ENCODE measurements at regions not wholly inside any gene's neighbourhood (a gene's known extent, or its start where the extent isn't known, plus 50 kb on each side); places are given as distances from the start of the nearest gene placed in this dataset.

DNA sequence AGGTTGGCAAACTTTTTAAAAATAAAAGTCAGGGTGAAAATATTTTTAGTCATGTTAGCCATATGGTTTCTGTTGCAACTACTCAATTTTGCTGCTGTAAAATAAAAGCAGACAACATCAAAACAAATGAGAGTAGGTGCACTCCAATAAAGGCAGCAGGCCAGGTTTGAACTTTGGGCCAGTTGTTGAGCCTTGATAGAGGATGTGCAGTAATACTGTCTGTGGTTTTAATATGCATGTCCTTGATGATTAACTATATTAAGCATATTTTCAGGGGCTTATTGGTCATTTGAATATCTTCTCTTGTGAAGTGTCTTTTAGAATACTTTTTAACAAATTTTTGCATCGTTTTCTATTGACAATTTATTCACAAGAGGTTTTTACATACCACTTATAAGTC, 1399.9 kb upstream of the B3GALT2 start:
- dilution Hi-C loops (cut with MboI; ENCODE audit: extremely low pct_ligation_motif_present, low sequenced_read_pairs), result no loop called here
- BruUV-seq (replicated peaks), result no TSS peak
- H3K9ac ChIP-seq (replicated peaks; ENCODE audit: extremely low read depth, insufficient read depth, low read length), result no peak overlapping the region

DNA sequence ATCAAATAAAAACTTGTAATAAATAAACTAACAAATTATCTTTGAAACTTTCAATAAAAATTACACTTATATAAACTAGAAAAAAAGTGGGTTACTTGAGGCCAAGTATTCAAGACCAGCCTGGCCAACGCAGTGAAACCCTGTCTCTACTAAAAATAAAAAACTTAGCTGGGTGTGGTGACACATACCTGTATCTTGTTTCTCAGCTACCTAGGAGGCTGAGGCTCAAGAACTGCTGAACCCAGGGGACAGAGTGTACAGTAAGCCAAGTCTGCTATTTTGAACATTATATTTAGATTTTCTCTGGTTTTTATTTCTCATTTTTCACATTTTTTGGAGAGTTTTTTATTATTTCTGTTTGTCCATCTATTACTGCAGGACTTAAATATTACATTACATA, 1397.6 kb upstream of the B3GALT2 start:
- FAIRE-seq, result no peak
- POLR2A ChIA-PET, result no interaction called here
- TF ChIP-seq, protein P1, sequence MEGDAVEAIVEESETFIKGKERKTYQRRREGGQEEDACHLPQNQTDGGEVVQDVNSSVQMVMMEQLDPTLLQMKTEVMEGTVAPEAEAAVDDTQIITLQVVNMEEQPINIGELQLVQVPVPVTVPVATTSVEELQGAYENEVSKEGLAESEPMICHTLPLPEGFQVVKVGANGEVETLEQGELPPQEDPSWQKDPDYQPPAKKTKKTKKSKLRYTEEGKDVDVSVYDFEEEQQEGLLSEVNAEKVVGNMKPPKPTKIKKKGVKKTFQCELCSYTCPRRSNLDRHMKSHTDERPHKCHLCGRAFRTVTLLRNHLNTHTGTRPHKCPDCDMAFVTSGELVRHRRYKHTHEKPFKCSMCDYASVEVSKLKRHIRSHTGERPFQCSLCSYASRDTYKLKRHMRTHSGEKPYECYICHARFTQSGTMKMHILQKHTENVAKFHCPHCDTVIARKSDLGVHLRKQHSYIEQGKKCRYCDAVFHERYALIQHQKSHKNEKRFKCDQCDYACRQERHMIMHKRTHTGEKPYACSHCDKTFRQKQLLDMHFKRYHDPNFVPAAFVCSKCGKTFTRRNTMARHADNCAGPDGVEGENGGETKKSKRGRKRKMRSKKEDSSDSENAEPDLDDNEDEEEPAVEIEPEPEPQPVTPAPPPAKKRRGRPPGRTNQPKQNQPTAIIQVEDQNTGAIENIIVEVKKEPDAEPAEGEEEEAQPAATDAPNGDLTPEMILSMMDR (IDR thresholded peaks at IDR 0.05; ENCODE audit: extremely low read depth in 1 of 2, insufficient read depth in 1 of 2, low read depth in 1 of 2, low read length in 2 of 2), result no peak
- no peak for TF ChIP-seq FOS (IDR thresholded peaks at IDR 0.05; ENCODE audit: borderline replicate concordance, insufficient read depth, low read length)
- TF ChIP-seq GATA2 (IDR thresholded peaks at IDR 0.05; ENCODE audit: insufficient read depth, insufficient read length, low read depth, low read length), result no peak
- TF ChIP-seq JUN (IDR thresholded peaks at IDR 0.05; ENCODE audit: borderline replicate concordance, insufficient read depth, insufficient read length, low read depth), result no peak
- no peak for TF ChIP-seq EZH2 (IDR thresholded peaks at IDR 0.05; ENCODE audit: borderline replicate concordance, low read depth, low read length, severe bottlenecking)
- TF ChIP-seq, protein P2, sequence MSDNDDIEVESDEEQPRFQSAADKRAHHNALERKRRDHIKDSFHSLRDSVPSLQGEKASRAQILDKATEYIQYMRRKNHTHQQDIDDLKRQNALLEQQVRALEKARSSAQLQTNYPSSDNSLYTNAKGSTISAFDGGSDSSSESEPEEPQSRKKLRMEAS (IDR thresholded peaks at IDR 0.05; ENCODE audit: insufficient read depth, insufficient read length), result no peak
- no peak for TF ChIP-seq MYC (IDR thresholded peaks at IDR 0.05; ENCODE audit: low read depth, low read length)
- no peak for TF ChIP-seq POLR2A (IDR thresholded peaks at IDR 0.05; ENCODE audit: low read depth, low read length)
- TF ChIP-seq POLR2AphosphoS5 (IDR thresholded peaks at IDR 0.05; ENCODE audit: insufficient read depth, low read depth, low read length), result no peak

More for the DNA sequence above, 1399.9 kb upstream of the B3GALT2 start:
- Histone ChIP-seq H3K4me3 (replicated peaks in 1 of 3; ENCODE audit: insufficient read depth in 1 of 3, low read depth in 1 of 3, low read length in 3 of 3) (no peak overlapping the region), H3K4me1 (ENCODE audit: control insufficient read depth, extremely low read depth, insufficient read depth, low read length) (no peaks in the 10 kb centered on the region), H3K9me1 (replicated peaks; ENCODE audit: control insufficient read depth, extremely low read depth, insufficient read depth, low read length) (no peaks in the 10 kb centered on the region), H3K27me3 (ENCODE audit: control insufficient read depth in 2 of 2, insufficient read depth in 2 of 2, low read length in 2 of 2) (no peaks in the 10 kb centered on the region), H2AFZ (ENCODE audit: low read depth, low read length) (no peak overlapping the region), H3K36me3 (ENCODE audit: control insufficient read depth in 2 of 2, extremely low read depth in 1 of 2, insufficient read depth in 2 of 2, low read length in 2 of 2) (no peaks in the 10 kb centered on the region), H3K79me2 (ENCODE audit: control insufficient read depth, insufficient read depth, low read length) (no peaks in the 10 kb centered on the region), H3K9me3 (replicated peaks; ENCODE audit: control insufficient read depth, insufficient read depth, low read length) (no peaks in the 10 kb centered on the region), H3K4me2 (ENCODE audit: insufficient read depth, low read length) (no peak overlapping the region), H3K27ac (ENCODE audit: insufficient read depth, low read depth, low read length) (no peak overlapping the region), H4K20me1 (replicated peaks; ENCODE audit: control insufficient read depth, extremely low read depth, insufficient read depth, low read length) (no peaks in the 10 kb centered on the region)
- POLR2A ChIA-PET, result no interaction called here
- intact Hi-C loops (cut with micrococcal nuclease), result no loop called here
- FAIRE-seq, result no peak
- TF ChIP-seq, protein P1 (IDR thresholded peaks at IDR 0.05; ENCODE audit: extremely low read depth in 1 of 2, insufficient read depth in 1 of 2, low read depth in 1 of 2, low read length in 2 of 2), result no peak
- no peak for TF ChIP-seq JUN (IDR thresholded peaks at IDR 0.05; ENCODE audit: borderline replicate concordance, insufficient read depth, insufficient read length, low read depth)
- no peak for TF ChIP-seq MYC (IDR thresholded peaks at IDR 0.05; ENCODE audit: low read depth, low read length)
- TF ChIP-seq GATA2 (IDR thresholded peaks at IDR 0.05; ENCODE audit: insufficient read depth, insufficient read length, low read depth, low read length), result no peak
- no peak for TF ChIP-seq EZH2 (IDR thresholded peaks at IDR 0.05; ENCODE audit: borderline replicate concordance, low read depth, low read length, severe bottlenecking)
- TF ChIP-seq, protein P2 (IDR thresholded peaks at IDR 0.05; ENCODE audit: insufficient read depth, insufficient read length), result no peak
- CTCF ChIA-PET, result no interaction called here
- no peak for DNase-seq (ENCODE audit: low read depth, low spot score)

More for the DNA sequence above, 1397.6 kb upstream of the B3GALT2 start:
- Histone ChIP-seq H3K9ac (replicated peaks; ENCODE audit: extremely low read depth, insufficient read depth, low read length) (no peak overlapping the region), H3K9me3 (replicated peaks; ENCODE audit: control insufficient read depth, insufficient read depth, low read length) (no peaks in the 10 kb centered on the region), H2AFZ (ENCODE audit: low read depth, low read length) (no peak overlapping the region), H3K79me2 (ENCODE audit: control insufficient read depth, insufficient read depth, low read length) (no peaks in the 10 kb centered on the region), H3K27me3 (ENCODE audit: control insufficient read depth in 2 of 2, insufficient read depth in 2 of 2, low read length in 2 of 2) (no peaks in the 10 kb centered on the region), H3K9me1 (replicated peaks; ENCODE audit: control insufficient read depth, extremely low read depth, insufficient read depth, low read length) (no peaks in the 10 kb centered on the region), H3K4me3 (replicated peaks in 1 of 3; ENCODE audit: insufficient read depth in 1 of 3, low read depth in 1 of 3, low read length in 3 of 3) (no peak overlapping the region), H3K36me3 (ENCODE audit: control insufficient read depth in 2 of 2, extremely low read depth in 1 of 2, insufficient read depth in 2 of 2, low read length in 2 of 2) (no peaks in the 10 kb centered on the region), H3K27ac (ENCODE audit: insufficient read depth, low read depth, low read length) (no peak overlapping the region), H3K4me1 (ENCODE audit: control insufficient read depth, extremely low read depth, insufficient read depth, low read length) (no peaks in the 10 kb centered on the region), H3K4me2 (ENCODE audit: insufficient read depth, low read length) (no peak overlapping the region), H4K20me1 (replicated peaks; ENCODE audit: control insufficient read depth, extremely low read depth, insufficient read depth, low read length) (no peaks in the 10 kb centered on the region)
- no TSS peak for BruUV-seq (replicated peaks)
- dilution Hi-C loops (cut with MboI; ENCODE audit: extremely low pct_ligation_motif_present, low sequenced_read_pairs), result no loop called here
- CTCF ChIA-PET, result no interaction called here
- intact Hi-C loops (cut with micrococcal nuclease), result no loop called here
- DNase-seq (ENCODE audit: low read depth, low spot score), result no peak
